ENCODE measurements at regions not wholly inside any gene's neighbourhood (a gene's known extent, or its start where the extent isn't known, plus 50 kb on each side); places are given as distances from the start of the nearest gene placed in this dataset.
"Not testable (repeated sequence)": the region's sequence is repeated elsewhere in the genome, so short reads cannot be mapped to it uniquely, and the experiment has no call there.

DNA sequence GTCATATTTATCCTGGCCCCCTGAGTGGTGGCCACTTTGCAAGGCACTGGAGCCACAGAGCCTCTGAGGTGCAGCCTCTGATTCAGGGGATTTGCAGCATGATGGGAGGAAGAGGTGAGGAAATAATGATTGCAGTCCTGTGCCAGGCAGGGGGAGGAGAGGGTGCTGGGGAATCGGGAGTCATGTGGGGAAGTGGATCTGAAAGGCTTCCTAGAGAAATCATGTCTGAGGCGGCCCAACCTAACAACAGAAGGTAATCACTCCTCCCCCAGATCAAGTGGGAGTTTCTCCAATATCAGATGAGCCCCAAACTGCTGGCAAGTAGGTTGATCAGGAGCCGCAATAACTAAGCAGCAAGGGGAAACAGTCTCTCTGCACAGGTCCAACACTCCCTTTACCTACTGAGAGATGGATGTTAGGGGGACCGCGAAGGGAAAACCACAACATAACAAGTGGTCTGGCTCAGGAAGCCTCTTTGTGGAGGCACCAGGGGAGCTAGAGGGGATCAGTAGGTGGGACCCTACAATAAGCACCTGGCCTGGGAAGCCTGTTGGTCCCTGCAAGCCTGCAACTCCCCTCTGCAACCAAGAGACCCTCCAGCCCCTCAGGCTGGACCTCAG is 71.8 kb upstream of the NPAS2 start:
- Histone ChIP-seq H3K27ac (no peak overlapping the region), H3K4me1 (no peaks in the 10 kb centered on the region), H3K9me3 (no peaks in the 10 kb centered on the region), H3K27me3 (no peaks in the 10 kb centered on the region), H3K36me3 (no peaks in the 10 kb centered on the region), H3K4me3 (no peak overlapping the region)
- intact Hi-C loops (cut with DNase I): no loop called here
- WGBS, 2 donors: 87 to 88% methylated on average over 5 of the region's 5 CpGs
- ATAC-seq: no peak
- DNase-seq: no peak
- TF ChIP-seq, protein P1, sequence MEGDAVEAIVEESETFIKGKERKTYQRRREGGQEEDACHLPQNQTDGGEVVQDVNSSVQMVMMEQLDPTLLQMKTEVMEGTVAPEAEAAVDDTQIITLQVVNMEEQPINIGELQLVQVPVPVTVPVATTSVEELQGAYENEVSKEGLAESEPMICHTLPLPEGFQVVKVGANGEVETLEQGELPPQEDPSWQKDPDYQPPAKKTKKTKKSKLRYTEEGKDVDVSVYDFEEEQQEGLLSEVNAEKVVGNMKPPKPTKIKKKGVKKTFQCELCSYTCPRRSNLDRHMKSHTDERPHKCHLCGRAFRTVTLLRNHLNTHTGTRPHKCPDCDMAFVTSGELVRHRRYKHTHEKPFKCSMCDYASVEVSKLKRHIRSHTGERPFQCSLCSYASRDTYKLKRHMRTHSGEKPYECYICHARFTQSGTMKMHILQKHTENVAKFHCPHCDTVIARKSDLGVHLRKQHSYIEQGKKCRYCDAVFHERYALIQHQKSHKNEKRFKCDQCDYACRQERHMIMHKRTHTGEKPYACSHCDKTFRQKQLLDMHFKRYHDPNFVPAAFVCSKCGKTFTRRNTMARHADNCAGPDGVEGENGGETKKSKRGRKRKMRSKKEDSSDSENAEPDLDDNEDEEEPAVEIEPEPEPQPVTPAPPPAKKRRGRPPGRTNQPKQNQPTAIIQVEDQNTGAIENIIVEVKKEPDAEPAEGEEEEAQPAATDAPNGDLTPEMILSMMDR (IDR thresholded peaks at IDR 0.05): no peak
- FAIRE-seq: no peak

DNA sequence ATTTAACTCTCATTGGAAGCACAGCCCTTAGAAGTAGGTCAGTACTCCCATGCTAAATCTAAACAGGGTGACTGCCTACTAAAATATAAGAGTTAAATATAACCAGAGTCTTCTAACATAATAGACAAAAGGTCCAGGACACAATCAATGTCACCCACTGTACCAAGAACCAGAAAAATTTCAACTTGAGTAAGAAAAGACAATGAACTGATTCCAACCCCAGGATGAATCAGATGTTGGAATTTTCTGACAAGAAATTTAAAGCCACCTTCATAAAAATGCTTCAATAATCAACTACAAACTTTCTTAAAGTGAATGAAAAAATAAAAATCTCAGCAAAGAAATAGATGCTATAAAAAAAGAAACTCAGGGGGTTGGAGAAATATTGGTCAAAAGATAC is 71.3 kb upstream of the NPAS2 start:
- TF ChIP-seq, protein P1 (IDR thresholded peaks at IDR 0.05): no peak
- ATAC-seq (no peak), FAIRE-seq (no peak), DNase-seq (no peak)
- Histone ChIP-seq H3K27ac (no peak overlapping the region), H3K36me3 (no peaks in the 10 kb centered on the region), H3K27me3 (no peaks in the 10 kb centered on the region), H3K4me1 (no peaks in the 10 kb centered on the region), H3K4me3 (no peak overlapping the region), H3K9me3 (no peaks in the 10 kb centered on the region)
- intact Hi-C loops (cut with DNase I): no loop called here

DNA sequence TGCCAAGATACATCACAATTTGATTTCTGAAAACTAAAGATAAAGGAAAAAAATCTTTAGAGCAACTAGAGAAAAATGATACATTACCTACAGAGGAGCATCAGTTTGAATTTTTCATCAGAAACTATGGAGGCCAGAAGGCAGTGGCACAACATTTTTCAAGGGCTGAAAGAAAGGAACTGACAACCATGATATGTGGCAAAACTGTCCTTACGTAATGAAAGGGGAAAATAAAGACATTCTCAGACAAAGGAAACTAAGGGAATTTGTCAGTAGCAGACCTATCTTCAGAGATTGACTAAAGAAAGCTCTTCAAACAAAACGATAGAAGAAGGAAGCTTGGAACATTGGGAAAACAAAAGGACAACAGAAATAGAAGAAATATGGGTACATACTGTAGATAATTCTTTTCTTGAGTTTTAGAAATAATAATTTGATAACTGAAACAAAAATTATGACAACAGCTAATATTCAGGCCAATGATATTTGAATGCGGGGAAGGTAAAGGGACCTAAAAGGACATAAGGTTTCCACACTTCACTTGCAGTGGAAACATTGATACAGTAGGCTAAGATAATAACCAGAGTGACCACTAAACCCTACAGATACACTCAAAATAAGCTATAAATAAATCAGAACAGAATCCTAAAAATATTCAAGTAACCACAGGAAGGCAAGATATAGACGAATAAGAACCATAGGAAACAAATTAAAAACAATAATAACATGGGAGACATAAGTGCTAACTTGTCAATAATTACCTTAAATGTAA is 70.0 kb upstream of the NPAS2 start:
- TF ChIP-seq, protein P1 (IDR thresholded peaks at IDR 0.05): no peak
- H3K4me3 ChIP-seq: no peak overlapping the region
- H3K27me3 ChIP-seq: no peaks in the 10 kb centered on the region
- FAIRE-seq: no peak
- peaks cover 0 to 4% (median 0%) of the 10 kb centered on the region in 3 donors for H3K4me1 ChIP-seq
- no peak overlapping the region for H3K27ac ChIP-seq
- H3K36me3 ChIP-seq: no peaks in the 10 kb centered on the region
- WGBS, 2 donors: 81 to 90% methylated on average over 4 of the region's 4 CpGs
- ATAC-seq: no peak
- no peak for DNase-seq
- intact Hi-C loops (cut with DNase I): no loop called here
- H3K9me3 ChIP-seq: no peaks in the 10 kb centered on the region

DNA sequence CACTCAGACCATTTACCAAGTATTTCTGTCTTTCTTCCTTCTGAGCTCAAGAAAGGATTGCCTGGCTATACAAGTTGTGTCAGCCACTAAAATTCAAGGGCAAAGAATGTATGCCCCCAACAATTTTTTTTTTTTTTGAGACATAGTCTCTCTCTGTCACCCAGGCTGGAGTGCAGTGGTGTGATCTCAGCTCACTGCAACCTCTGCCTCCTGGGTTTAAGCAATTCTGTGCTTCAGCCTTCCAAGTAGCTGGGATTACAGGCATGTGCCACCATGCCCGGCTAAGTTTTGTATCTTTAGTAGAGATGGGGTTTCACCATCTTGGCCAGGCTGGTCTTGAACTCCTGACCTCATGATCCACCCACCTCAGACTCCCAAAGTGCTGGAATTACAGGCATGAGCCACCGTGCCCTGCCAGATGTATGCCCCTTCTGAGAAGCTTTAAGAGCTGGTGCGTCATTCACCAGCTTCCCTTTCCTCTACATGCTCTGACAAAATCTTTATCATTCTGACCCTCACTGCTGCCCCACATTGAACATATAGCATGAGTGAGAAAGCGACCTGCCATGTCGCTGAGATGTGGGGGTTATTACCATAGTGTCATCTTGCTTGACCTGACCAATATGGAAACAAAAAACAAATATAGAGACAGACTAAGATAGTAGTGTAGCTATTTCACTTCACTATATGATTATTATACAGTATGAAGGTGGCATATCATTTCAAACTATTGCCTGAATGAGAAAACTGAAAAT is 67.9 kb upstream of the NPAS2 start:
- H3K27me3 ChIP-seq; H3K4me3 ChIP-seq; FAIRE-seq; DNase-seq; H3K36me3 ChIP-seq; H3K4me1 ChIP-seq; intact Hi-C loops (cut with DNase I); H3K9me3 ChIP-seq; H3K27ac ChIP-seq: not testable (repeated sequence)
- WGBS, 2 donors: 86 to 92% methylated on average over 5 of the region's 5 CpGs
- ATAC-seq: peak in 1 of 4 donors; percentile 24

DNA sequence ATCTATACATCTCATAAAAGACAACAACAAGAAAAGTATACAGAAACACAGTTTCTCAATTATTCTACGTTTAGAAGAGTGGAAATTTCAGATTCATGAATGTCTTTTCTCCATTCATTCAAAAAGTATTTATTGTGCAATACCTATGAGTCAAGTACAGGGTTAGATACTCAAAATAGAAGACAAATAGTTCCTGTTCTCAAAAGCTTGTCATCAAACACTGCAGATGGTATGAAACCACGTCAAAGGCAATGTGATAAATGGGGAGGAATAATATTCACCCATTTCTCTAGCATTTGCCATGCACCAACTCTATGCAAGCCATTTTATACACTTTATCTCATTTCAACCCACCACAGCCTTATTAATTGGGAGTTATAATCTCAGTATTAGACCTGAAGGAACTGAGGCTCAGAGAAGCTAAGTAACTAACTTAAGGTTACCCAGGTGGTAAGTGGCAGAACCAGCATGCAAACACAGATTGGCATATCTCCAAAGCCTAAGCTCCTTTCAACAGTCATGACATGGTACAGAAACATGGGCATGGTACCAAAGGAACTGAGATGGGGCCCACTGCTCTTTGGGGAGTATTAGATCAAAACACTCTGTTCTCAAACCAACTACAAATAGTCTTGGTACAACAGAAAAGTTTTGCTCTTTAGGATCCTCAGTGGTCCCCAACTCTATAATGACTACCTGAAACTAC is 67.2 kb upstream of the NPAS2 start:
- peaks cover 0 to 4% (median 0%) of the 10 kb centered on the region in 3 donors for H3K4me1 ChIP-seq
- TF ChIP-seq, protein P1 (IDR thresholded peaks at IDR 0.05): no peak
- H3K4me3 ChIP-seq: no peak overlapping the region
- intact Hi-C loops (cut with DNase I): no loop called here
- H3K9me3 ChIP-seq: no peaks in the 10 kb centered on the region
- no peak overlapping the region for H3K27ac ChIP-seq
- ATAC-seq (peak in 3 of 4 donors; percentile 43 to 86 (median 74)), FAIRE-seq (no peak), DNase-seq (no peak)
- 62 to 70% methylated on average over 2 of the region's 2 CpGs for WGBS, 2 donors
- H3K36me3 ChIP-seq: no peaks in the 10 kb centered on the region
- H3K27me3 ChIP-seq: no peaks in the 10 kb centered on the region
